ENCODE measurements at regions not wholly inside any gene's neighbourhood (a gene's known extent, or its start where the extent isn't known, plus 50 kb on each side); places are given as distances from the start of the nearest gene placed in this dataset.

- no peaks in the 10 kb centered on the region for H3K36me3 ChIP-seq (replicated peaks in 1 of 2; ENCODE audit: control insufficient read depth in 1 of 2, insufficient read depth in 2 of 2, low read length in 2 of 2)
- no peak overlapping the region for H3K4me2 ChIP-seq (ENCODE audit: low read depth, low read length)
- no peaks in the 10 kb centered on the region for H3K4me1 ChIP-seq (ENCODE audit: insufficient read depth, low read length)
- TF ChIP-seq SKI (IDR thresholded peaks at IDR 0.05; ENCODE audit: partially characterized antibody) (no peak), ZFP62 (CRISPR knock-in tag; IDR thresholded peaks at IDR 0.05) (no peak), PTBP1 (IDR thresholded peaks at IDR 0.05; ENCODE audit: low read depth, low read length, poor library complexity, severe bottlenecking) (no peak), ZNF235 (CRISPR knock-in tag; IDR thresholded peaks at IDR 0.05; ENCODE audit: borderline replicate concordance) (no peak), TFAP4 (IDR thresholded peaks at IDR 0.05; ENCODE audit: borderline replicate concordance, low read depth) (no peak), ZKSCAN5 (CRISPR knock-in tag; IDR thresholded peaks at IDR 0.05) (no peak), ZNF543 (CRISPR knock-in tag; IDR thresholded peaks at IDR 0.05) (no peak), CEBPG (CRISPR knock-in tag; IDR thresholded peaks at IDR 0.05) (no peak)
- no peak overlapping the region for H3K4me3 ChIP-seq (replicated peaks in 1 of 3; ENCODE audit: insufficient read depth in 1 of 3, low read depth in 2 of 3, low read length in 3 of 3)
- BruUV-seq (replicated peaks), result no TSS peak
- H4K20me1 ChIP-seq (ENCODE audit: insufficient read depth, low read length), result no peaks in the 10 kb centered on the region
- H2AFZ ChIP-seq (ENCODE audit: low read length), result no peak overlapping the region
- POLR2A ChIA-PET, result no interaction called here
- FAIRE-seq (no peak), DNase-seq (ENCODE audit: low spot score) (no peak), ATAC-seq (no peak)
- H3K9me3 ChIP-seq (ENCODE audit: low read length), result peaks cover 40% of the 10 kb centered on the region
- 18% methylated on average over 4 of the region's 4 CpGs for WGBS (ENCODE audit: low lambda C conversion rate)
- in situ Hi-C loops (cut with HindIII; ENCODE audit: extremely low pct_ligation_motif_present, low pct_unique_long_range_greater_than_20kb), result no loop called here
- no peak overlapping the region for H3K27ac ChIP-seq (ENCODE audit: extremely low read length, insufficient read depth, low read length)
- intact Hi-C loops (cut with micrococcal nuclease; ENCODE audit: unreplicated experiment), result no loop called here
- CTCF ChIA-PET (ENCODE audit: low intra/inter-chr PET ratio, low total read pairs), result no interaction called here
- no peaks in the 10 kb centered on the region for H3K79me2 ChIP-seq (ENCODE audit: insufficient read depth, low read length)
- no peak overlapping the region for H3K9ac ChIP-seq (ENCODE audit: insufficient read depth, low read depth, low read length)
- H3K27me3 ChIP-seq (ENCODE audit: control insufficient read depth in 1 of 2, insufficient read depth in 2 of 2, low read length in 2 of 2), result no peaks in the 10 kb centered on the region
These were observed 926.4 kb downstream of the MAT2B start for GRCh38 chr5:164431634-164432304.
